Head of caudate nucleus (tissue), 42 donors: ENCODE measurements at regions not wholly inside any gene's neighbourhood (a gene's known extent, or its start where the extent isn't known, plus 50 kb on each side); places are given as distances from the start of the nearest gene placed in this dataset.

Experiments
- DNase-seq, 42 donors: peaks; one replicate each; pipeline versions ENCODE4 v3.0.0 to v3.0.0-alpha.2; 2020 to 2021; ENCODE audit warnings: mixed read lengths in 7 of 42
- intact Hi-C: fragments of 100-400 bp; cut with DNase I; formaldehyde crosslinking; loops from one replicate; pipeline ENCODE4 v1.15.0; 2022

DNA sequence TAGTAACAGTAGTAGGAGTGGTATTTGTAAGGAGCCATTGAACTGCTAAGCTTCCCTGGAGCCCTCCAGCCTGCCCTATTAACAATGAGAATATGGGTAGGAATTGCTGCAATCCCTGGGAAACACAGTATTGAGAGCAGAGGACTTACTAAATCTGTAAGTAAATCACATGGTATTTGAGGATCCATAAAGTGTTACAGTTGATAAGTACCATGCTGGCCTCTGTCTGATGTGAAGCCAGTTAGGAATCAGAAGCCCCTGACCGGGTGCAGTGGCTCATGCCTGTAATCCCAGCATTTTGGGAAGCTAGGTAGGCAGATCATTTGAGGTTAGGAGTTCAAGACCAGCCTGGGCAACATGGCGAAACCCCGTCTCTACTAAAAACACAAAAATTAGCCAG, 224.6 kb downstream of the C1D start:
- intact Hi-C loops: no loop called here
- peak in 1 of 42 donors; percentile 24 for DNase-seq

DNA sequence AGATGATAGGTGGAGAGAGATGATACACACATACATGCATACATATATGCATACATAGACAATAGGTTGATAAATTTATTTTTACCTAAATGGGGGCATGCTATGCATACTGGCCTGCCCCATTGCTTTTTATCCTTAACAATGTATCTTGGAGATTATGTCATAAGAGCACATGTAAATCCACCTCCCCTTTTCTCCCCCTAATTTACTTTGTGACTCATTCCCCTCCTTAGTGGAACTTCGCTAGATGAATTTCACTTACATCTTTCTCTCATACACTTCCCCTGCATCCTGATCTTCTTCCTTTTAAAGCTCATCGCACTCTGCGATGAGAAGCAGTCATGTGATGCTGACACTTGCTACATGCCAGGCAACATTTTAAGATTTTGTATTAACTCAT, 223.6 kb downstream of the C1D start:
- intact Hi-C loops: no loop called here
- peak in 3 of 42 donors; percentile 4 to 8 (median 8) for DNase-seq

DNA sequence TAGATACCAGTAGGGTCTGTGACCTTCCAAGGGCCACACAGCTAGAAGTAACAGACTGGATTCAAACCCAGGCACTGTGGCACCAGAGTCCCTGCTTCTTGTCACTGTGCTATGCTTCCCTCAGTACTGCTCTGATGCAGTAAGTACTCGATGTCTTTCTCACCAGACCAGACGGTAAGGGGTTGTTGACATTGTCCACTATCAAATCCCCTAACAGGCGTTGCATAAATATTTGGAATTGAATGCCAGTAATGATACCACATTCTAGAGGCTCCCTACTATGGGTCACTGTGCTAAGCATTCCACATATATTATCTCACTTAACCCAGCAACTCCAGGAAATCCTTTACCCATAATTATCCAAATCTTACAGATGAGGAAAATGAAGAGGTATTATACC, 223.1 kb downstream of the C1D start:
- intact Hi-C loops: no loop called here
- peak in 1 of 42 donors; percentile 18 for DNase-seq

DNA sequence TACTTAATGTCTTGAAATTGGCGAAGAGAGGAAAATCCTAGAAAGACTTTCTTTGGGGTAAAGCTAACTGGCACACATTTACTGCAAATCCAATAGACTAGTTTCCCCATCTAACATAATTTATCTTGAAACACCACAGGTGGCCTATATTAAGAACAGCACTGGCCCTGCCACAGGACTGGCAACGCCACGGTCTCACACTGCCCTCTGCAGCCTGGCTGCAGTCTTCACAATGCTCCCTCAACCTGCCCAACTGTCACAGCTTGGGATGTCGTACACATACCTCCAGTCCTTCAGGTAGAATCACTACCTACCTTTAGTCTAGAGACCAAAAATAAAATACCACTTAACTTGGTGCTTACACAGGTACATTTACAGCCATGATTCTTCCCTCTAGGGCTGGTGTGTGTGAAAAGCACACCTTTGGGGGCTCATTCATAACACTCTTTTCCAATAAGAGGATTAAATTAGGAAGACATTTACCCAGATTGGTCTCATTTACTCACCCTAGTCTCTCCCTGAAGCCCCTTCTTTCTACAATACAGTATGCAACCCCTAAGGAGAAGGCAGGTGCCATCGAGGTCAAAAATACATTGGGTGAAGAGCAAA, 222.2 kb downstream of the C1D start:
- DNase-seq: peak in 41 of 42 donors; percentile 16 to 71 (median 52)
- intact Hi-C loops: no loop called here

DNA sequence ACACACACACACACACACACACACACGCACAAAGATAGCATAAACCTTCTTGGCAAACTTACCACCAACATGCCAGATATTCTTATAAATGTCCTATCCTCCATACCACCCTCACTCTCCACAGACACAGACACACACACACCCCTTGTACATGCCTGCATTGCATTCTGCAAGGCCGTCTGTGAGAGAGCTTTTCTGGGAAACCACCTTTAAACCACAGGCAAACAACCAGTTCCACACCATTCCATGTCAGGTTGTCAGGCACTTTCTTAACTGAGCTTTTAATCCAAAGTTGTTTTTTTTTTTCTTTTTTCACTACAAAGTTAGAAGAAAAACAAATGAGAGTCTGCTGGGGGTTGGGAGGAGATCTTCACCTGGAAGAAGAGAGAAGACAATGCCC, 221.1 kb downstream of the C1D start:
- intact Hi-C loops: no loop called here
- peak in 1 of 42 donors; percentile 32 for DNase-seq

DNA sequence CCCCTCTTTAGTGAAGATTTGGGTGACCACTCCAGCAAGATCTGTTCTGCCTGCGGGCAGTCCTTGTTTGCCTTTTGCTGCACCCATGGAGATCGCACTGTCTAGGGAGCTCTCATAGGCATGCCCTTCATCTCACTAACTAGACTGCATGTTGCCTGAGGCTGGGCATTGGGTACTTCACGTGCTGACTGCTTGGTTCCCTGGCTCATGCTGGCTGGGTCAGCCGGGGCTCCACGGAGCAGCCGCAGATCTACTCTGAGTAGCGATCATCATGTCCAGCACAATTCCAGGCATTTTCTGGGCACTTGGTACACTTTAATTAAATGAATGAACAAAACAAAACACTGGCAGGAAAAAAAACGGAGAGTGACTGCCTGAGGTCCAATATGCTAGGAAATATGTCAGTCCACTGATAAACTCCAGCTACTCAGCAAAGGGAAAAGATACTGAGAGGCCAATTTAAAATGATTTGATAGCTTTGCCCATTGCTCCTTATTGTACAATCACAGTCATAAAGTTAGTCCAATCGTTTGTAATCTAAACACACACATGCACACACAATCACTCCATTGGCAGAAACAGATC, 220.3 kb downstream of the C1D start:
- peak in 1 of 42 donors; percentile 26 for DNase-seq
- intact Hi-C loops: no loop called here

DNA sequence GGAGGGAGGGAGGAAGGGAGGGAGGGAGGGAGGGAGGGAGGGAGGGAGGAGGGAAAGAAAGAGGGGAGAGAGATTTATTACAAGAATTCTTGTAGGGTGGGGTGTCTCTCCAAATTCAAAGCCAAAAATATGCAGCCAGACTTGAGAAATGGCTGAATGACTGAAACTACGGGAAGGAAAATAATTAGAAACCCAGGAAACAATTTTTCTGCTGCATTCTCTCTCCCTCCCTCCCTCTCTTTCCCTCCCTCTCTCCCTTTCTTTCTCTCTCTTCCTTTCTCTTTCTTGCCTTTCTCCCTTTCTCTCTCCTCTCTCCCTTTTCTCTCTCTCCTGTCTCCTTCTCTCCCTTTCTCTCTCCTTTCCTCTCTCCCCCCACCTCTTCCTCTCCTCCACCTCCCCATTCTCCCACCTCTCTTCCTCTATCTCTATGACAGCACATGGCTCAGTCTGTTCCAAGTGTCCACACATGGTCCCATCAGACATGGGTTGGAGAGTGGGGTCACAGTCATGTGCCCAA, 218.7 kb downstream of the C1D start:
- DNase-seq: no peak
- intact Hi-C loops: no loop called here

DNA sequence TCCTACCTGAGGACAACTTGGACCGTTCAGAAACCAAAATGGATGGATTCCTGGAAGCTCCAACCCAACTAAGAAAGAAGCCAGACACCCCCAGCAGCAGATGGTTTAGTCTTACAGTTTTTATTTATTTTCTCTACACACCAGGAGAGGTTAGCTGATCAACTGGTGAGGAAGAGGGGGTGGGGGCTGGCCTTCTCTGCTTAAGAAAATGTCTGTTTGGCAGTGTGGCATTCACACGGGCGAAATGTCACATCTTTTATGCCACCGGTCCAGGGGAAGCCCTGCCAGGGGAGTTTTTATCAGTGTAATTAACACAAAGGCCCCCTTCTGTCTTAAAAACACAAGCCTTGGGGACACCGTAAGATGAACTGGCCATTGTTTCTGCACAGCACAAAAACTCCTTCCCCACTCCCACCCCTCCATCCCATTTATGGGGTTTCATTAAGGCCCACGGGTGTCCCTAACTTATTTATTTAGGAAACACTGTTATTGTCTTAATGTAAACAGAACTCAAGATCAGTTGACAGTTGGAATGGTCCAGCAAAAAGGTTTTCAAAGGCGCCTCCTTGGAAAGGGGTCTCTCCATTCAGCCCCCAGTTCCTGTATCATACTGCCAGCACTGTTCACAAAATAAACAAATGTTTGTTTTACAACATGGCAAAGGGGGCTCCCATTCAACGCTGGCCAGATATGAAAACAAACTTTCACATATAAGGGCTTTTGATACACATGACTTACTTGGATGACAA, 217.0 kb downstream of the C1D start:
- intact Hi-C loops: no loop called here
- no peak for DNase-seq

DNA sequence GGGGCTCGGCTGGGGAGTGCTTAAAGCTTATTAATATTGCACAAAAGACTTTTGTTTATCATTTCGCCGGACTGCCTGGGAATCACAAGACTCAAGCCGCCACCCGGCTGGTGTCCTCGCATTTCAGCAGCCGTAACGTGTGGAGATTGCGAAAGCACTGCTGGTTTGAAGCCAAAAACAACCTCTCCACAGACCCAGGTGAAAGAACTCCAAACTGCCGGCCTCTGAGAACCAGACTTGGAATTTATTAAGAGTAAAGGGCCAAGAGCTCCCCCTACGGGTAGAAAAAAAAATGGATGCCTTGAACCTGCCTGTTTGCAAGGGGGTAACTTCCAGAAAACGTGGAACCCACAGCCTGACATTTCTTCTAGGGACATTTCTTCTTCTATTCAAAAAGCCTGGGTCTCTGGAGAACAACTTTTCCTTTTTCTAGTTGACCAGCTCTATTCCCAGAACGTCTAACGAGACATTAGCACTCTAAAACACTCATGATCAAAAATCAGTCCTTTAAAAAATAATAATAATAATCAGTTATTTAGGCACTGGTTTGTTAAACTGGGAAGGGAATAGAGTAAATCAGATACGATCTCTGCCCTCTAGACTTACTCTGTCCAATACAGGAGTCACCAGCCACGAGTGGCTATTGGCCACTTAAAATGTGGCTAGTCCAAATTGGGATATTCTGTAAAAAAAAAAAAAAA, 216.3 kb downstream of the C1D start:
- peak in 41 of 42 donors; percentile 7 to 87 (median 58) for DNase-seq
- intact Hi-C loops: no loop called here

DNA sequence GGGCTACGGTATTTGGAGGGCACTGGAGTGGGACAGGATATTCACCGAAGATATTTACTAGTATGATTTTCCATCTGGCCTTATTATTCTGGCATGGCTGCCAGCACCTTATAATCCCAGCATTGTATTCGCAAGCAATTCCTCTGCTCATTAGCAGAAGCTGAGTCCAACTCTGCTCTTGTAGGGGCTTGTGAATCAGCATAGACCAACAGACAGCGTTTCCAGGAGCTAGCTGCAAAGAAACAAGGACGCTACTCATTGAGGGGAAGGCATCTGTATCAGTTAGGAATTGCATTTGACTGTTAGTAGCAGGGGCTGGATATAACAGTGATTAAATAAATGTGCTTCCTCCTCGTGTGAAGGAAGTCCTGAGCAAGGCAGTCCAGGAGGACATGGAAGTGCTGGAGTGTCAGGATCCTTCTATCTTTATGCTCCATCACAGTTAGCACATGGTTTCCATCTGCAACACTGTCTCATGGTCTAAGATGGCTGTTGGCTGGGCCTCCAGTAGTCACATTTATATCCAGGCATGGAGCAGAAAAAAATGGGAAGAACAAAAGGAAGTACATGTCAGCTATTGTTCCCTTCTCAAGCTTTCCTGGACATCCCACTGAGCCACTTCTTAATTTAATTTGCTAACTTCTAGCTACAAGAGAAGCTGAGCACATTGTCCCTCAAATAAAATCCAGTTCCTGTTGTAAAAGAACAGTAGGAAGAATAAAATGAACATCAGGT, 214.1 kb downstream of the C1D start:
- DNase-seq: peak in 4 of 42 donors; percentile 3 to 38 (median 14)
- intact Hi-C loops: no loop called here

DNA sequence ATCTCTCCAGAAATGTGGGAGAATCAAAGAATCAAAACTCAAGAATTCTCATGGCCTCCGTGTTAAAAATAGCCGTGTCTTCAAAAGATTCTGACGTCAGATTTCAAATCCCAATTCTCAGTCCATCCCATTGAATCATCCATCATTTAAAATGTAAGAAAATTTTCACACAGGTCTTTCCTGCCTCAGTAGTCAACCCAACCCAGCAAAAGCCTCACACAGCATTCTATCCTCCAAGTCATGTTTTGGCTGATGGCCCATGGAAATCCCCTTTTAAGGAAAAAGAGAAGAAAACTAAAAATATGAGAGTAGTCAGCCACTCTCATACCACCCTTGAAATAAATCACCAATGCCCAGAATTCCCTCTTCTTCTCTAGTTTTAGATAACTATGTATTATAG, 211.8 kb downstream of the C1D start:
- no peak for DNase-seq
- intact Hi-C loops: no loop called here

DNA sequence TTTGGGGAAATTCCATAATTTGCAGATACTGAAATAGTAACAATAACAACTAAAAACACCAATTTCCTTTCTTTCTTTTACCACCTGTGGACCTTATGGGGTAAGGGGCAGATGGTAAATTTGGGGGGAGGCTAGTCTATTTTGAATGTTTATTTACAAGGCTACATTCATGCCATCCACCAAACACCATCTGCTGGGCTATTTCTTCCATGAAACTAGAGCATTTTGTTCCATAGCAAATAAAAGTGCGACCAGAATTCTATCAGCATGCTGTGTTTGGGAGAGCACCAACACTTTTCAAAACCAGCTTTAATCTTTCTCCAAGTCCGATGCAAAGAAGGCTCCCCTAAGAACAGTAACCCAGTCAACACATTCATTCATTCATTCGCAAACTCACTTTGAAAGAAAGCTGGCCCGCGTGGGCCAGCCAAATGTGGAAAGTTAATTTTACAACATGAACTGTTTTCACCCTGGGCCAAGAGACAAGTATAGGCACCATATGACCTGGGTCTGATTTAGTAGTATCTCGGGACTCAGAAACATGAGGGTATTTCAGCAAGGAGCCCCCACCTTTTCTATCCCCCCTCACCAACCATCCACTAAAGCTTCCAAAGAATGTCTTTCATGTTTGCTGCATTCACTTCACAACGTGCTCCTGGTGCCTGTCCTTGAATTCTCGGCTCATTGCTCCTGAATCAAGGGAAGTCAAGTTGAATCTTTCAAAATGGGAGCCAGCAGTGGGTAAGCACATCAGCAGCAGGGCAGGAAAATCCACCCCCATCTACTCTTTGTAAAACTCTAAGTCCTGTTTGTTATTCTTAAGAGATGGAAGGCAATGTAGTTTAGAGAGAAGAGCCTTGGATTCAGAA, 210.6 kb downstream of the C1D start:
- DNase-seq: no peak
- intact Hi-C loops: no loop called here

DNA sequence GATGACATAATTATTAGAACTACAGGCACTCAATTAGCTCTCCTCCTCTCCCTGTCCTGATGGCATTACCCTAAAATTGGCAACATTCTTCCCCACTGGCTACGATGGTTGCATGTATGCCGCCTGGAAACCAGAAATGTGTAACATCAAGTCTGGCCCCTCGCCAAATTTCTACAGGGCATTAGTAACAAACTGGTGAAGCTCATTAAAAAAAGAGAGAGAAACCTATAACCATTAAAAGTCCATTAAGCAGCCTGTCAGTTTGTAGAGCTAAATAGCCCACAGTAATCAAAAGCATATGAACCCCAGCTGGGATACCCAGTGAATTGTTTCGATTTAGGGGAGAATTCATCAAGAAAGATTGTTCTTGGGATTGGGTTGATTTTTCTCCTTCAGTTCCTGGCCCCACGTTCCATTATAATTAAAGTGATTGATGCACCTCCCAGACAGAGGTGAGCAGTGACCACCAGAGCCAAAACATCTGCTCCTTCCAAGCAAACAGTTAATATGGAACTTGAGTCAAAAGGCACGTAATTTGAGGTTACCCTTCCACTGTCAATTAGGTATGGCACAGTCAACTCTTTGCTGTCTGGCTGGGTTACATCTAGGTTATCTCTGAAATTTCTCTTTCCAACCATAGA, 208.6 kb downstream of the C1D start:
- intact Hi-C loops: no loop called here
- no peak for DNase-seq

DNA sequence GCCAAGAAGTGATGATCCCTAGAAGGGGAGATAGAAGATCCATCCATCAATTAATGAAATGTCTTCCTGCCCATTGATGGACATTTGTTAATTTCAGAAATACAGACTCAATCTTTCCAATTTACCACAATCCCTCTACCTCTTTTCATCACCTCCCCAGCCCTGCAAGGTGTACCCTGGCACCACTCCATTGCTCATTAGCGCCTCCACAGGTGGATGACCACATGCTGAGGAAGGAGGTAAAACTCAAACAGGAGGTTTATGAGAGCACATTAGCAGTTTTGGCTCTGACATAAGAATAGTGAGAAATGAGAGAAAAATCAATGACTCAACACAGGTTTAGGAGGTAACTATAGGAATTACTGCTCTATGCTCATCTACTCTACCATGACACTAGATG, 208.0 kb downstream of the C1D start:
- DNase-seq: no peak
- intact Hi-C loops: no loop called here

DNA sequence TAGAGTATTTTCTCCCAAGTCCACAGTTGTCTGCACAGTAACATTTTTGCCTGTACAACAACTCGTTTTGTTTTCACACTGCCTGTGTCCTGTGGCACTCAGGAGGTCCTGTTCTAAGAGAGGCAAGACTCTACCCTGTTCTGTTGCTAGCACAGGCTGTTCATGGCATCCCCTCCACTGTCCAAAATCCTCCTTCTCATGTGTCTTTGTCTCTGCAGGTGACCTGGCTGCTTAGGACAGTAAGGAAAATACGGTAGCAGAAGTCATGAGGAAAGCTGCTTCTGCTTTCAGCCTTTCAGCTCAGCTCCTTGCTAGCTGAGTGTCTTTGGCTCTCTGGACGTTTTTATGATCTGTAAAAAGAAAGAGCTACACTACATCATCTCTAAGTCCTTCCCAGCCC, 205.9 kb downstream of the C1D start:
- intact Hi-C loops: no loop called here

DNA sequence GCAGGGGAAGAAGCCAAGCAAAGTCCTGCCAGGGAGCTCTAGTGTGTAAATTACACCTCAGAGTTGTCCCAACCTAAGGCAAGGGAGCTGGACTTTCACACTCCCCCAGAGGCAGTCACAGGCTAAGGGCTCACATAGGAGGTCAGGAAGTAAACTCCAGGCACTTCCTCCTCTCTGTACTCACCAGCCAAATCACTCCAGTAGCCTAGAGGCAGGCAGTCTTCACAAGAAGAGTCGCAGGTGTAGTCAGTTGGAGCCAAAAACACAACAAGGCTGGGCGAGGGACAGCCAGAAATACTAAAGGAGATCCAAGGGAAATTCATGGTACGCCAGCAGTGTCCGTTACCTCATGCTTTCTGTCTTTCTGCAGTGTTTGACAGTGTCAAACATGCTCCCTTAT, 205.0 kb downstream of the C1D start:
- intact Hi-C loops: no loop called here
- DNase-seq: no peak

More for the DNA sequence above, 205.9 kb downstream of the C1D start:
- no peak for DNase-seq

DNA sequence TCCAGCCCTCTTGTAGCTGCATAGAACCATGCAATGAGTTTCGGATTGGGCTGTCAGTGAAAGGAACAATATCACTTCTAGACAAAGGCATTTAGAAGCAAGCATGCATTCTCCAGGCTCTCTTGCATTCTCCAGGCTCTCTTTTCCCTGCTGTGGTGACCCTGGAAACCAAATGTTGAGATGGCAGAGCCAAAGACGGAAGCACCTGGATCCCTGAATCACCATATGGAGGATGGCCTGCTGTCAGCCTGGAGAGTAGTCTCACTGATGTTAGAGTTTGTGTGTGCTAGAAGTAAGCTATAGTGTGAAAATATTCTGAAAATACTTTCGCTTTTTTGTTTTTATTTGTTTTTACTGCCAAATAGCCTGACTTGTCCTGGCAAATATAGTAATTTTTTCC, 203.9 kb downstream of the C1D start:
- no peak for DNase-seq

DNA sequence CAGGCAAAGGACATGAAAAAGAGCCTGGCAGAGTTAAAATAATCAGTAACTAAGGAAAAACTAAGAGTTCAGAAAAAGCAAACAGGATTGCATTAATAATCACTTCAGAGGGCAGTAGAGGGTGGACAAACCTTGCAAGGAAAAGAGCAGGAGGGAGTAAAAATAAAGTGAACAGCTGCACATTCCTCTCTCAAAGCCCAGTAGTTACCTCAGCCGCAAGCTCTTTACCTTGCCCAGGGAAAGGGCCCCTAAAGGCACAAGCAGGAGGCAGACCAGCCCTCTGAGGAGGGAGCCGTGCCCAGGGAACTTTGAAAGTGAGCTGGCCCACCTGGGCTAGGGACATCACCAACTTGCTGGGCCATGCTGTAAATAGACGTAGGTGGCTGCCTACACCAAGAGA, 196.9 kb downstream of the C1D start:
- intact Hi-C loops: no loop called here

More for the DNA sequence above, 203.9 kb downstream of the C1D start:
- intact Hi-C loops: no loop called here

More for the DNA sequence above, 196.9 kb downstream of the C1D start:
- DNase-seq: no peak
